ENCODE measurements at regions not wholly inside any gene's neighbourhood (a gene's known extent, or its start where the extent isn't known, plus 50 kb on each side); places are given as distances from the start of the nearest gene placed in this dataset.

DNA sequence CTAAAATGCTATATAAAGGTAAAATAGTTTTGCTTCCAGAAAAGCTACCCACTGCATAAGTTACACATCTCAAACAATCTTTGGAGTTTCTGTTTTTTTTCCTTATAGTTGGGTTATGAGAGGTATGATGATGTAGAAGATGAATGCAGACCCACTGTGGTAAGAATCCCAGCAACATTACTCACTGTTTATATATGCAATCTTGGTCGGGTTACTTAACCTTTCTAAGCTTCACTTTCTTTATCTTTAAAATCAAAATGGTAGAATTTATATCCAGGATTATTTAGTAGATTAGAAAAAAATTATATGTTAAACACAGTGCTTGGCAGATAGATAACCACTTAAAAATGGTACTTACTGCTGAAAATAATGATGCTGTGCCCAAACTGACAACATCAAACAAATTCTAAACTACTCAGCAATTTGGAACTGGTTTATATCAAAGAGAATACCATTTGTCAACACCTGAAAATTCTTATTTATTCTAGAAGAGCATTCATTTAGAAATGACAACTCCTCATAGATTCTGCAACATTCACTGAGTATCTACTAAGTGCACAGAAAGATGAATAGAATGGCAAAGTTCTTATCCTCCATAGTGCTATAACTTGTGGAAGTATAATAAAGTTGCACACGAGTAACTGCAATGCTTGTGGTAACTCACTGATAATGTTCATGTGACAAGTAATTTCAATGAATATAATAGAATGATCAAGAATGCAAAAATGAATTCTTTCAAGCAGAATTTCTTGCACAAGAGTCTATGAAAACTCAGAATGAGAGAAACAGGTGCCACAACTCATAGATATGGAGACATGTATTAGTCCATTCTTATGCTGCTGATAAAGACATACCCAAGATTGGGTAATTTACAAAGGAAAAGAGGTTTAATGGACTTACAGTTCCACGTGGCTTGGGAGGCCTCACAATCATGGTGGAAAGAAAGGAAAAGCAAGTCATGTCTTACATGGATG is 129.0 kb upstream of the SLC7A14 start:
- TF ChIP-seq CTCF (IDR thresholded peaks at IDR 0.05; ENCODE audit: insufficient read depth, low read length, poor library complexity, severe bottlenecking) (no peak), EZH2phosphoT487 (conservative IDR thresholded peaks at IDR 0.05; ENCODE audit: low read length) (no peak)

All from SU-DHL-6 (cell line).